ENCODE measurements at regions not wholly inside any gene's neighbourhood (a gene's known extent, or its start where the extent isn't known, plus 50 kb on each side); places are given as distances from the start of the nearest gene placed in this dataset.

DNA sequence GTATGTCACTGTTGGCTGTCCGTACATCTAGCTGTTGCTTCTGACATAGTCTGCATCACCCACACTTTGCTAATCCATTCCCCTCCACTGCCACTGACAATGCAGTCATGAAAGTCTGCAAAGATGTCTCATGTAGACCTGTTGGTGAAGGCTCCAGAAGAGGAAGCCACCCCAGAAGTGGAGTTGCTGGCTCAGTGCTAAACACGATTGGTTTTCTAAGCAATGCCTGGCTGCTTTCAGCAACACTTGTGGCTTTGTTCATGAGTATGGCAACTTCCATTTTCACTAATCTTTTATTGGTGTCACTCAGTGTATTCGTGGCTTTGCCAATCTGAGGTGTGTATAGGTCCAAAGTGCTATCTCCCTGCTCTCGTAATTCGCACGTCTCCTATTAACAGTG, 288.1 kb downstream of the GADD45G start:
- ChIA-PET POLR2A (no interaction called here), CTCF (no interaction called here)
- TF ChIP-seq, protein P1, sequence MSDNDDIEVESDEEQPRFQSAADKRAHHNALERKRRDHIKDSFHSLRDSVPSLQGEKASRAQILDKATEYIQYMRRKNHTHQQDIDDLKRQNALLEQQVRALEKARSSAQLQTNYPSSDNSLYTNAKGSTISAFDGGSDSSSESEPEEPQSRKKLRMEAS (IDR thresholded peaks at IDR 0.05; ENCODE audit: low read depth) = no peak
- TF ChIP-seq RCOR1 (IDR thresholded peaks at IDR 0.05; ENCODE audit: low read length) = no peak
- no peak for TF ChIP-seq YY1 (IDR thresholded peaks at IDR 0.05; ENCODE audit: low read depth)
- TF ChIP-seq RFX5 (IDR thresholded peaks at IDR 0.05; ENCODE audit: low read length) = no peak
- no peak for TF ChIP-seq SMC3 (IDR thresholded peaks at IDR 0.05; ENCODE audit: low read depth, low read length)
- H3K9ac ChIP-seq = no peak overlapping the region
- H3K9me2 ChIP-seq = no peaks in the 10 kb centered on the region
- H3K36me3 ChIP-seq (replicated peaks in 1 of 2; ENCODE audit: control insufficient read depth in 1 of 2, insufficient read depth in 2 of 2, low read length in 1 of 2) = no peaks in the 10 kb centered on the region
- H3K4me2 ChIP-seq = no peak overlapping the region
- no peaks in the 10 kb centered on the region for H3F3A ChIP-seq (replicated peaks; ENCODE audit: insufficient read depth)
- no peak overlapping the region for H3K4me3 ChIP-seq (ENCODE audit: low read depth in 2 of 2, low read length in 1 of 2)
- no peaks in the 10 kb centered on the region for H4K20me1 ChIP-seq (ENCODE audit: insufficient read depth)
- H3K27me3 ChIP-seq (ENCODE audit: insufficient read depth) = no peaks in the 10 kb centered on the region
- peaks cover 0 to 9% of the 10 kb centered on the region in 2 experiments; a peak in 1 of 4 replicates for H3K4me1 ChIP-seq (ENCODE audit: control insufficient read depth in 1 of 2, insufficient read depth in 2 of 2, low read depth in 1 of 2, low read length in 1 of 2)
- no peak overlapping the region for H2AFZ ChIP-seq (ENCODE audit: low read depth)
- no peaks in the 10 kb centered on the region for H3K9me3 ChIP-seq
- DNase-seq = no peak
- 58% methylated on average over 6 of the region's 6 CpGs for WGBS (ENCODE audit: low lambda C conversion rate)
- H3K27ac ChIP-seq (ENCODE audit: low read depth in 2 of 2, low read length in 1 of 2) = no peak overlapping the region
- H3K79me2 ChIP-seq (ENCODE audit: insufficient read depth) = no peaks in the 10 kb centered on the region

GRCh38 chr9:89893886-89894285, 289.1 kb downstream of the GADD45G start:
- H3F3A ChIP-seq (replicated peaks; ENCODE audit: insufficient read depth) = no peaks in the 10 kb centered on the region
- no peak overlapping the region for H3K9ac ChIP-seq
- H3K27ac ChIP-seq (ENCODE audit: low read depth in 2 of 2, low read length in 1 of 2) = no peak overlapping the region
- no peaks in the 10 kb centered on the region for H3K27me3 ChIP-seq (ENCODE audit: insufficient read depth)
- no peaks in the 10 kb centered on the region for H3K9me3 ChIP-seq
- H4K20me1 ChIP-seq (ENCODE audit: insufficient read depth) = no peaks in the 10 kb centered on the region
- CTCF ChIA-PET = no interaction called here
- H3K4me2 ChIP-seq = no peak overlapping the region
- no peak overlapping the region for H2AFZ ChIP-seq (ENCODE audit: low read depth)
- no peaks in the 10 kb centered on the region for H3K79me2 ChIP-seq (ENCODE audit: insufficient read depth)
- peaks cover 0 to 9% of the 10 kb centered on the region in 2 experiments; a peak in 1 of 4 replicates for H3K4me1 ChIP-seq (ENCODE audit: control insufficient read depth in 1 of 2, insufficient read depth in 2 of 2, low read depth in 1 of 2, low read length in 1 of 2)
- H3K9me2 ChIP-seq = no peaks in the 10 kb centered on the region
- TF ChIP-seq FOXM1 (IDR thresholded peaks at IDR 0.05; ENCODE audit: low read depth) (no peak), JUND (IDR thresholded peaks at IDR 0.05) (no peak), ZBTB33 (IDR thresholded peaks at IDR 0.05; ENCODE audit: borderline replicate concordance, low read depth) (no peak), NFIC (IDR thresholded peaks at IDR 0.05; ENCODE audit: borderline replicate concordance) (no peak), TEAD4 (IDR thresholded peaks at IDR 0.05; ENCODE audit: borderline replicate concordance, insufficient read depth) (no peak), NRF1 (IDR thresholded peaks at IDR 0.05; ENCODE audit: low read depth, low read length) (no peak), EP300 (IDR thresholded peaks at IDR 0.05; ENCODE audit: borderline replicate concordance in 1 of 2, low read depth in 1 of 2, low read length in 1 of 2) (no peak)
- TF ChIP-seq, protein P2, sequence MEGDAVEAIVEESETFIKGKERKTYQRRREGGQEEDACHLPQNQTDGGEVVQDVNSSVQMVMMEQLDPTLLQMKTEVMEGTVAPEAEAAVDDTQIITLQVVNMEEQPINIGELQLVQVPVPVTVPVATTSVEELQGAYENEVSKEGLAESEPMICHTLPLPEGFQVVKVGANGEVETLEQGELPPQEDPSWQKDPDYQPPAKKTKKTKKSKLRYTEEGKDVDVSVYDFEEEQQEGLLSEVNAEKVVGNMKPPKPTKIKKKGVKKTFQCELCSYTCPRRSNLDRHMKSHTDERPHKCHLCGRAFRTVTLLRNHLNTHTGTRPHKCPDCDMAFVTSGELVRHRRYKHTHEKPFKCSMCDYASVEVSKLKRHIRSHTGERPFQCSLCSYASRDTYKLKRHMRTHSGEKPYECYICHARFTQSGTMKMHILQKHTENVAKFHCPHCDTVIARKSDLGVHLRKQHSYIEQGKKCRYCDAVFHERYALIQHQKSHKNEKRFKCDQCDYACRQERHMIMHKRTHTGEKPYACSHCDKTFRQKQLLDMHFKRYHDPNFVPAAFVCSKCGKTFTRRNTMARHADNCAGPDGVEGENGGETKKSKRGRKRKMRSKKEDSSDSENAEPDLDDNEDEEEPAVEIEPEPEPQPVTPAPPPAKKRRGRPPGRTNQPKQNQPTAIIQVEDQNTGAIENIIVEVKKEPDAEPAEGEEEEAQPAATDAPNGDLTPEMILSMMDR (IDR thresholded peaks at IDR 0.05) = no peak
- POLR2A ChIA-PET = no interaction called here
- H3K36me3 ChIP-seq (replicated peaks in 1 of 2; ENCODE audit: control insufficient read depth in 1 of 2, insufficient read depth in 2 of 2, low read length in 1 of 2) = no peaks in the 10 kb centered on the region
- WGBS (ENCODE audit: low lambda C conversion rate) = 49% methylated on average over 2 of the region's 2 CpGs
- no peak for DNase-seq
- H3K4me3 ChIP-seq (ENCODE audit: low read depth in 2 of 2, low read length in 1 of 2) = no peak overlapping the region

Measured in SK-N-SH (cell line).